DLD1 (cell line): ENCODE measurements at regions not wholly inside any gene's neighbourhood (a gene's known extent, or its start where the extent isn't known, plus 50 kb on each side); places are given as distances from the start of the nearest gene placed in this dataset.

Source experiments
- in situ Hi-C: cut with HindIII; loops from 2 replicates; pipeline ENCODE4 v1.10.0; 2017; ENCODE audit warnings: low sequenced_read_pairs

DNA sequence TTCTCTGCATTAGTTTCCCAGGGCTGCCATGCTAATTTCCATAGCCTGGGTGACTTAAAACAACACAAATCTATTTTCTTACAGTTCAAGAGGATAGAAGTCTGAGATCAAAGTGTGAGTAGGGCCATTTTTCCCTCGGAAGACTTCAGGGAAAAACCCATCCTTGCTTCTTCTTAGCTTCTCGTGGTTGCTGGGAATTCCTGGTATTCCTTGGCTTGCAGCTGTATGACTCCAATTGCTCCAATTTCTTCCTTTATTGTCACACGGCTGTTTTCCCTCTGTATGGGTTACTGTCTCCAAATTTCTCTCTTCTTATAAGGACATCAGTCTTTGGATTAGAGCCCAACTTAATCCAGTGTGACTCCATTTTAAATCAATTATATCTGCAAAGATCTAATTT is 128.4 kb upstream of the JAG1 start:
- in situ Hi-C loops: no loop called here

DNA sequence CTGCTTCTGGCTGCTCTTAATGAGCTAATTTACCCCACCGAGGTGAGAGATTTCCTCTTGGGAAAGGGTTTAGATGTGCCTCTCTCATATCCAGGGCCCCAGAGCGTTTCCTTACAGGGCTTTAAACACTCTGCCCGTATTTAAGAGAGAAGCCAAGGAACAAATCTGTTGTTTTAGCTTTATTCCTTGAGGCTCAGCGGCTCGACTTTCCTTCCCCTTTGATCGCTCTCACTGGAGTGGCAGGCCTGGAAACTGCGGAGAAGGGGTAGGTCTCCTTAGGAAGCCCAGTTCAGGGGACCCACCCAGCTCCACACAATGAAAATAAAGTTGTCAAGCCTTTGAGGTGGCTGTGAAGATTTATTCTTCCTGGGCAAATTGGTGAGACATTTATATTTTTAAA is 132.0 kb upstream of the JAG1 start:
- in situ Hi-C loops: no loop called here

DNA sequence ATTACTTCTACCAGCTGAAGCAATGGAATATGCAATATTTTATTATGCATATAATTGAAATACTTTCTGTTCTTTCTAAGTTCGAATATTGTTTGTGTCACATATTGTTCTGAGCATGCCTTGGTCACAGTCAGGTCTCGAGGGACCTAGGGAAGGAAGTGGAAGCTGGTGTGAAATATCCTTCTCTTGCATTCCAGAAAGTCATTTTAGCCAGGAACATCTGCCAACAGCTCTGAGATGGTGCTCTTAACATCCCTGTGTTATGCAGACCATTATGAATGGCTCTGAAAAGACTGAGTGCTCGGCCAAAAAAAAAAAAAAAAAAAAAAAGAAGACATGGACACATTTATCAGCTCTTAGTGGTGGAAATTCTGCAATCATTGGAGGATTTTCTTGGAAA is 132.7 kb upstream of the JAG1 start:
- in situ Hi-C loops: no loop called here

DNA sequence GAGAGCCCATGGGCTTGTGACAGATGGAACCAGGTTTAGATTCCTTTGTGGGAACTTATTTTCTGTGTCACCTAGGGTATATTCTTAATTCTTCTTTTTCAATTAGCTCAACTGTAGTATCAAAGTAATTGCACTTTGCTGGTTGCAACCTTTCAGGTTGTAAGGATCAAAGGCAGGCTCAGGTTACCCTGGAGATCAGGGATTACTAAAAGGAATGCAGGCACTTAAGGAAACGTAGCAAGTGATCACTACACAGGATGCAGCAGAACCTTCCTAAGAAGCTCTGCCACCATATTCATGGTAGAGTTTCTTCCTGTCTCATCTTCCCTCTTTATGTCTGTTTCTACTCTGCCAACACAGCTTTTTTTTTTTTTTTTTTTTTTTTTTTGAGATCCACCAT is 133.2 kb upstream of the JAG1 start:
- in situ Hi-C loops: no loop called here

DNA sequence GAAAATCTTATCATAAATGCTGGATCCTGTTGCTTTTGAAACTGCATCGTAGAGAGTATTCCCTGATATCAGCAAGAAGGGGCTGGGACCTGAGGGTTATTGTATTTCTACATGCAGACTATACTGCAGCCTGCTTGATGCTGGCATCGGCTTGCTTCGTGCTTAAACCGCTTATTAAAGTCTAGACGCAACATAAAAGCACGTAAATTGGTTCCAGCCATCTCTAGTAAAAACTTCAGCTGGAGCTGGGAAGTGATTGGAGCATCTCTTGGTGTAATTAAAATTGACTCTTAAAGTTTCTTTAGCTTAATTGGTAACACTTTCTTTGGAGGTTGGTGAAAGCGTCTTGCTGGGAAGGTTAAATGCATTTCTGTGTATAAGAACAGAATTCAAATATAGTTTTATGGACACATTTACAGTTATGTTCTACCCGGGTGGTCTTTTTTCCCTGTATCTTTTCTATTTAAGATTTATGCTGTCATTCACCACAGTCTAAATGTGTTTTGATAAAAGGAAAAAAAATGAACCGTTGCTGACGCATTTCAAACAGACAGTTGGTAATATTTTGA is 139.0 kb upstream of the JAG1 start:
- in situ Hi-C loops: no loop called here

DNA sequence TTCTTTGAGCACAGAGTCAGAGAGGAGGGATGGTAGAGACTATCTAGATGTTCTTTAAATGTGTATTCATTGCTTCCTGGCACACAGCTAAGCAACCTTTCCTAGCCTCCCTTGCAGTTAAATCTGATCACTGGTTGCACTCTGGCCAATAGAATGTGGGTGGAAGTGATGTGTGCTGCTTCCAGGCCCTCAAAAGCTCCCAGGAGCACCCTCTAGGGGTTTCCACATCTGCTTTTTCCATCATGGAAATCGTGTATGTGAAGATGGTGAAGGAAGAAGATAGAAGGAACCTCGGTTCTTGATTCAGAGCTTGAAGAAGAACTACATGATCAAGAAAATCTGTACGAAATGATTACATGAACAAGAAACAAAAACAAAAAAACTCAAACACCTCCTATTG is 149.8 kb upstream of the JAG1 start:
- in situ Hi-C loops: no loop called here

DNA sequence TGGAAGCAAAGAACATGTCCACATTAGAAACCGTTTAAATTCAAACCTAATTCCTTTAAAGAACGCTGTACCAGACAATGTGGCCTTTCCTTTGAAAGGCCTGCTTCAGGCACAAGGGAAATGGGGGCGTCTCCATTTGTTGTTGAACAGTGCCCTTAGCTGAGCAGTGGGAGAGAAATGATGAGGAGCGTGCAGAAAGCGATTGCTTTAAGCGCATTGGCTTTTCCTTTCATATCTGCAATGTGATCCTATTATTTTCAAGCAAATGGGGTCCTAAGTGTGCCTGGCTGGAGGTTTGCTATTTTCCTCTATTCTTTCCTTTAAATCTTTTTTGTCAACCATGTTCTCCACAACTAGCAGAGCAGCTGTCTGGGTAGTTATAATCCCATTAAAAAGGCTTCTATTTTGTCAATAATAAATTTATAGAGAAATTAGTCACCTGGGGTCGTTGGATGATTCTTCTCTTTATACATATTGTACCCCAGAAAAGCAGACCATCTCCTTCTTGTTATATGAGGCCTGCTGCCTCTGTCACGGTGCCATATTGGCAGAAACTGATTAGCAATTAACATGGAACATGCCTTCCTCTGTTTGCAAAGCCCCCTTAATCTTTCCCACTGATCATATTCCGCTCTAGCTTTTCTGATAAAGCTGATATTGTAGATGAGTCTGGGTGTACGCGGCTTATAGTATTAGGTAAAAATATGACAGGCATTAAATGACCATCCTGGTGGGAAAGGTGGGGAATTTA is 151.1 kb upstream of the JAG1 start:
- in situ Hi-C loops: no loop called here

DNA sequence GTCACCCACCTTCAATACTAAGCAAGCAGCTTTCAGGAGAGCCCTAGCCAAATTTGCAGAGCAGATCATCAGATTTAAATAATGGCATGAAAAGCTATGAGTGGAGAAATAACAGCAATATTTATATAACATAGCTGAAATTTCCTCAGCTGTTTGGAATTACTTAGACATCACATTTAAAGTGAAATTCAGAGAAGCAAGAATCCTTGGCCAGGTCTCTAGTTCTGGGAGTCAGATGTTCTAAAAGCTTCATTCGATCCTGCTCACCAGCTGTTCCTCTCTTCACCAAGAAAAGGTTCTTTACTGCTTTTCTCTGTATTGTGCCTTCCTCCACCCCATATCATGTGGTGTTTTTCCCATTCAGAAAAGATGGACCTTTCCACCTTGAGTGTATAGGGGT is 152.3 kb upstream of the JAG1 start:
- in situ Hi-C loops: no loop called here

DNA sequence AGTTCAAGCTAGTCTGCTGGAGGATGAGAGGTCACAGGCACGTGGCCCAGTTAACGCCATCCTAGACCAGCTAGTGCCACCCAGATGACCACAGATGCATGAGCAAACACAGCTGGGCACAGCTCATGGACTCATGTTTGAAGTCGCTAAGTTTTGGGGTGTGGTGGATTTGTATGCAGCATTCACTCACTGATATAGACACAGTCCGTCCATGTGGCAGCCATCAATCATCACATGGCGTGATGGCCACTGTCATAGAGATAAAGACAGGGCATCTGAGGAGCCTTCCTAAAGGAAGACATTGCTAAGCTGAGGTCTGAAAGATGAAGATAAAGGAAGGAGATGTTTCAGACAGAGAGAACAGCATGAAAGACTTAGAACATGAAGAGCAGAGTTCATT is 154.4 kb upstream of the JAG1 start:
- in situ Hi-C loops: no loop called here

DNA sequence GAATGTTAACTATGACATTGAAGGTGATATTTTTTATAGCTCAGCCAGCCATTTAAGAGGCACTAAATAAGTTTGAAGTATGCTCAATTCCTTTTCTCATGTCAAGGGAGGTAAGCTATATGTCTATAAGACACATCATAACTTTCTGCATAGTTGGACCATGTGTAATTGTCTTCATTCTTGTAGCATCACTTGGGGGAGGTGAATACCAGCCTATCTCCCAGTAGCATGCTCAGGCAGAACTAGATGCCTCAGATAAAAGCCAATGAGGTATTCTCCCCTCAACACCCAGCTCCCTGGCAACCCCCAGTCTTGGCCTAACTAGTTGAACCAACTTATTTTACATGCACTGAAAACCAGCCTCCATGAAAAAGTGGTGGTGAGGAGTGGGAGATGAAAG is 158.3 kb upstream of the JAG1 start:
- in situ Hi-C loops: no loop called here

DNA sequence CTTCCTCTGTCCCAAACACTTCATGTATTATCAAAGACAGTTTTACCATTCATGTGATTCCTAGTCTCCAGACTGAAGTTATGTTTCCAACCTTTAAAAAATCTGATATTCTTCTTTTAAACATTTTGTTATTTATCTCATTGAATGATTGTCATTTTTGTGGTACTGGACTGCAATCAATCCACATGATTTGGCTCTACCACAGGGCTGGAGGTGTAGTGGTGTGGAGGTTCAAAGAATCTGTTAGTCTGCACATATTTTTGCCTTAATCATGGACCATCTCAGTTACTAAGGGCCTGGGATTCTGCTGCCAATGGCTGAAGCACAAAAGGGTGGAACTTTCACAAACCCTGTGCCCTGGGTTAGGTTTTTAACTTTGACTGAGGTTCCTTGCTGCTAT is 164.1 kb upstream of the JAG1 start:
- in situ Hi-C loops: no loop called here

DNA sequence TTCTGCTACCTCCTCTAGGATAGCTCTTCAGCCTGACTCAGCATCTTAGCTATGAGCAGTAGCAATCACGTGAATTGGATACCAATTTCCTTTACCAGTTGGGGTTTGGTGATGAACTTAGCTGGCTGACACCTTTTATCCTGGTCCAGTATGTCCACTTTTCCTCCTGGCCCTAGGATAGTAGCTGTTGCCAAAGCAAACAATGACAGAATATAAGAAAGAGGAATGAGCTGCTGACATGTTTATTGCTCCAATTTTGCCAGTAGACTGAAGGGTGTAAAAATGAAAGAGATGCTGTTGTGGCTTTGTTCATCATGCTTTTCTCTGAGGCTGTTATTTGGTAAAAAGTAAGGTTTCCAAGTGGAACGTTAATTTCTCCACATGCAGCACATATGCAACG is 168.3 kb upstream of the JAG1 start:
- in situ Hi-C loops: no loop called here

DNA sequence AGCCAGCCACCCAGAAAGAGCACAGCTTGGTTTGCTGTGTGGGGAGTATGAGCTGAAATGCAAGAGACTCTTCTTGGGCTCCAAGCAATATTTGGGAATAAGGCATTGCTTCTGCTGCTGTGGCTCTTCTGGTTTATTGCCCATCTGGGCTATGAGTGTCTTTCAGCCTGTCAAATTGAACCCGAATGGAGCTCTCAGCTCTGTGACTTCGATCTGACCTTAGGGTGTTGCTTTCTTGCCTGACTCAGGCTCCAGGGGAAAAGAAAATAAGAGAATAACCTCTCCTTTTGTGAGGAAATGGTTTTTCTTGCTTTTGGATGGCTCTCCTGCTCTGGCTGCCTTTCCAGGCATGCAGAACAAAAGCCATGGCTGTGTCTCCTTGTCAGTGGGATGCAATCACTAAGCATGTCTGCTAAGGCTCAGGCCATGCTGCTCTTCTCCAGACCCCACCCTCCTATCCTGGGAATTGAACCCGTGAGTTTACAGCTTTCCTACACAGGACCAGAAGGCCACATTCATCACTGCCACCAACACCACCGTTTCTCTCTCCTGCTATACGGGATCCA is 169.4 kb upstream of the JAG1 start:
- in situ Hi-C loops: no loop called here

DNA sequence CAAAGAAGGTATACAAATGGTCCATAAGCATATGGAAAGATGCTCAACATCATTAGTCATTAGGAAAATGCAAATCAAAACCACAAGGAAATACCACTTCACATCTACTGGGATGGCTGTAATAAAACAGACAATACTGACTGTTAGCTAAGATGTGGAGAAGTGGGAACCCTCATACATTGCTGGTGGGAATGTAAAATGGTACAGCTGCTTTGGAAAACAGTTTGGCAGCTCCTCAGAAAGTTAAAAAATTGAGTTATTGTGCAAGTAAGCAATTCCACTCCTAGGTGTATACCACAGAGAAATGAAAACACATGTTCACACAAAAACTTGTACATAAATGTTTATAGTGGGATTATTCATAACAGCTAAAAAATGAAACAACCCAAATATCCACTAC is 173.0 kb upstream of the JAG1 start:
- in situ Hi-C loops: no loop called here

DNA sequence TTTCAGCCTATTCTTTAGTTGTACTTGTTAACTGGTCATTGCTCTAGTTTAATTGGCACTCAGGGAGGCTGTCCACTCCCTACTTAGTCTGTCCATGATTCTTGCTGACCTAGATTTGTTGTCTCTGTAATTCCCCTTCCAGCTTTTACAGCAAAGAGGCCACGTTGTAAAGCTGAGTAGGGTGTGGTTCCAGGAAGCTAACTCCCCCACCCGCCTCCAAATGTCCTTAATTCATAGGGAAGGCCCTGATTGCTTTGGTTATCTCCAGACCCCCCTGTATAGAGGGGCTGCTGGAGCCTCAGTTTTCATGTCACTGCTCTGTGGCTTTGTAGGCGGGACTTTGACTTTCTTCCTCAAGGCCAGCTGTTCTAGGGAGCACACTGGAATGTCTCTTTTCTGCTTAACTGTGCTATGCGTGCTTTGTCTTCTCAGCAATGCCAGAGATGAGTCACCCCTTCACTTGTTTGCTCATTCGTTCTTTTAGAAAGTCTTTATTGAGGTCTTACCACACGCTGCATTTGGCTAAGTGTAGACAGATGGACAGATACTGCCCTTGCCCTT is 175.1 kb upstream of the JAG1 start:
- in situ Hi-C loops: no loop called here

DNA sequence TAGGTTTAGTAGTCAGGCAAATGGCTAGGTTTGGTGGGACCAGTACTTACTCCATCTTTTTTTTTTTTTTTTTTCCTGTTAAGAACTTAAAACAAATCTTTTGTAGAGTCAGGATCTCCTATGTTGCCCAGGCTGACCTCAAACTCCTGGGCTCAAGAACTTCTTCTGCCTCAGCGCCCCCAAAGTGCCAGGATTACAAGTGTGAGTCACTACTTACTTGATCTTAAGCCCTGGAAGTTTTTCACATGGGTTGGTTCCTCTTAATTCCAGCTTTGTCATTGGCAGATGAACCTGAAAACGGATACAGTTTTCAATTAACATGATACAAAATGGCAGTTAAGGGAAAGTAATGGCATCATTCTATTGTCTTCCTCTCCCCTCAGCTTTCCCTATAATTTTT is 179.4 kb upstream of the JAG1 start:
- in situ Hi-C loops: no loop called here

DNA sequence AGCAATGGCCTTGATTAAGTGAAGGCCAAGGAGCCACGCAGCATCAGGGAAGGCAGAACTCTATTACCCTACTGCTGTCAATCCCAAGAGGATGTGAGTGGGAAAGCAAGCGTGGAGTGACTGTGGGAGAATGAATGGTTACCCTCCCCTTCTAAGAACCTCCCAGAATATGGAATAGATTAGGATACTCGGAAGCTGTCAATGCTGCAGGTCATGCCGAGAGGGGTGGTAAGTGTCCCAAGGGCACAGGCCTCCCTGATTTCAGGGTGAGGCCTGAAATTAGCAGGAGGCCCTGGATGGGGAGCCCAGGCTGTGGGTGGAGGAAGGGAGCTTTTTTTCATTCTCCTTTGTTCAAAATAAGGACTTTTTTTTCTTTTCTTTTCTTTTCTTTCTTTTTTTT is 179.9 kb upstream of the JAG1 start:
- in situ Hi-C loops: no loop called here

DNA sequence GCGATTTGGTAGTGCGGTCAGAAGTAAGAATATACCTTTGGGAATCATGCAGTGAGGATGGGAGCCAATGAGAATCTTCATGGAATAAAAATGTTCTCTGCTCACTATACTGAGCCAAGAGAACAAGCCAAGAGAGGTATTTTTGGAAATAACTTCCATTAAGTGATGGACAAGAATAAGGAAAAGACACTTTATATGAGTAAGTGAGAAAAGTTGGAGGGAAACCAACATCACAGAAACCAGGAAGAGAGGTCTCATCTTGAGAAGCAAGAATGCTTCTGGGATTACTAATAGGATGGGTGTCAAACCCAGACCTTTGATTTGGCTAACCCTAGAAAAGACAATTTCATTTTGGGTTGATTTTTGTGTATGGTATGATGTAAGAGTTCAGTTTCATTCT is 181.2 kb upstream of the JAG1 start:
- in situ Hi-C loops: no loop called here

DNA sequence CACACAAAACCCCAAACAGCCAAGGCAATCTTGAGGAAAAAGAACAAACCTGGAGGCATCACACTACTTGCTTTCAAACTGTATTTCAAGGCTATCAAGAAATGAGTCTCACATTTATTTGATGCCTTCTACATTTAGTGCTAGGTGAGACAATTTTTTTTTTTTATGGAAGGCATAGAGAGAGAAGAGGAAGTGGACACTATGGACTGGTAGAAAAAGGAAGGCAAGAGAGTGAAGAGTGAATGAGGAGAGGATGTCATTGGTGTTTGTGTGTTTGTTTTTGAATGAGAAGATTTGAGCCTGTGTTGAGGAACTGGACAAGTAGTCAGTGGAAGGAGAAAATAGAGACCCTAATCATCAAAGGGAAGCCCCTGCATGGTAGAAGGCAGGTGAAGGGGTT is 182.0 kb upstream of the JAG1 start:
- in situ Hi-C loops: no loop called here

DNA sequence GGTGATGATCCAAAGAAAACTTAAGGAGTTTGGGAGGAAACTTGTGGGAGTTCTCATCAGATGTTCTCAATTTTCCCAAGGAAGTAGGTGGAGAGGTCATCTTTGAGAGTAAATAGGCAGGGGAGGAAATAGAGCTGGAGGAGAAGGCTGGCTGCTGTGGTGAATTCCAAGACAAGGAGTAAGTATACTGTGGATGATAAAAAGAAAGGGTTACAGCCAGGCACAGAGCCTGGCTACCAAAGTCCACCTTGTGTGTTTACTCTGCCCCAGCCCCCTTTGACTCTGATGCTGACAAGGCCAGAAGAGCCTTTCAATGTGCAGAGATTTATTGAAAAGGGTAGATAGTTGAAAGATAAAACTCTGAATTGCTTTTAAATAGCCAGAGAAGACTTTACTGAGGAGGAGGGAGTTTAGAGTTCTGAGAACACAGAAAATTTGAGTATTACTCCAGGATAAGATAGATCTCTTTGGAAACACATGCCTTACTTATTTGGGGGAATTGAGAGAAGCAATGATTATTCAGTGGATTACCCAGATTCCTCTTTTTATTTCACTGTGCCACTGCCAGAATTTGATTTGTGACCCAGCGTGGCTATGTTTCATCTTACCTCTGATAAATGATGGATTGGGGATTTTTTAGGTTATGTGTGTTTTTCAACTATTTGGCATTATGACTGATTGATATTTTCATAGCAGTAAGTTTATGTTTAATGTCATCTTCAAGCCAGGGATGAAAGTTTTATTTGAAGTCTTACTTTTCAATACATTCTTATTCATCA is 182.6 kb upstream of the JAG1 start:
- in situ Hi-C loops: no loop called here

DNA sequence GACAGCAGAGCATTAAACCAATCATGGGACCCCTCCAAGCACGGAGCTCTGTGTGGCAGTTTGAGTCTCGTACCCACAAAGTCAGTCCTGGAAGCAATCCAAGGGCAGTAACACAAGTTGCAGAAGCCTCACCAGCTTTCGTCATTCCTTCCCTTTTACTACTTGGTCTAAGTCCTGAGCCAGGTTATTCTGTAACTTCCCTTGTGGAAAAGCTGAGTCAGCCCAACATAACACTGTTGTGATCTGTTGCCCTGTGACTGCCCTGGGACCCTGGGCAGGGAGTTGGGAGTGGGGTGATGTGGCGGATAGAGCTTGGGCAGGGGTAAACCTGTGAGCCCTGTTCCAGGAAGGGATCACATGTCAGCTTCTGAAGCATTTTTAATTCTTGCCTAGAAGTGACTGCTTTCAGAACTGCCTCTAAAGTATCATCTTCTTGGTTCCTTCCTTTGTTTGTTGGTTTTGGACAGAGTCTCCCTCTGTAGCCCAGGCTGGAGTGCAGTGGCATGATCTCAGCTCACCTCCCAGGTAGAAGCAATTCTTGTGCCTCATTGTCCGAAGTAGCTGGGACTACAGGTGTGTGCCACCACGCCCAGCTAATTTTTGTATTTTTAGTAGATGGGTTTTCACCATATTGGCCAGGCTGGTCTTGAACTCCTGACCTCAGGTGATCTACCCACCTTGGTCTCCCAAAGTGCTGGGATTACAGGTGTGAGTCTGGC is 183.7 kb upstream of the JAG1 start:
- in situ Hi-C loops: no loop called here
